ENCODE measurements at regions not wholly inside any gene's neighbourhood (a gene's known extent, or its start where the extent isn't known, plus 50 kb on each side); places are given as distances from the start of the nearest gene placed in this dataset.

- H3K9me3 Mint-ChIP-seq, result no peaks in the 10 kb centered on the region
- Histone ChIP-seq H3K27ac (ENCODE audit: low read depth in 1 of 2, low read length in 2 of 2) (no peak overlapping the region), H3K4me1 (ENCODE audit: insufficient read depth, low read length) (no peaks in the 10 kb centered on the region), H3K36me3 (ENCODE audit: insufficient read depth, low read length) (no peaks in the 10 kb centered on the region), H3K9me3 (ENCODE audit: control insufficient read depth in 1 of 2, insufficient read depth in 1 of 2, low read length in 2 of 2) (peaks cover 5% of the 10 kb centered on the region in 2 experiments), H3K4me3 (ENCODE audit: low read length) (no peak overlapping the region), H3K27me3 (ENCODE audit: control insufficient read depth in 1 of 2, insufficient read depth in 2 of 2, low read length in 2 of 2) (no peaks in the 10 kb centered on the region)
- no peak for TF ChIP-seq CTCF (IDR thresholded peaks at IDR 0.05)
- intact Hi-C loops (cut with DNase I, micrococcal nuclease), result no loop called here
- H3K4me1 Mint-ChIP-seq (ENCODE audit: low read depth), result no peaks in the 10 kb centered on the region
- no peaks in the 10 kb centered on the region for H3K36me3 Mint-ChIP-seq (ENCODE audit: low read depth)
- no peaks in the 10 kb centered on the region for H3K27me3 Mint-ChIP-seq
- H3K27ac Mint-ChIP-seq, result no peak overlapping the region
- ChIA-PET POLR2A (no interaction called here), CTCF (no interaction called here)
- no peak for ATAC-seq (ENCODE audit: poor library complexity)
- no peak for DNase-seq
- H3K4me3 Mint-ChIP-seq, result no peak overlapping the region
Measured at GRCh38 chr7:85644272-85644671, 457.4 kb upstream of the SEMA3D start.

GRCh38 chr7:85641331-85641730 lies 454.5 kb upstream of the SEMA3D start:
- Mint-ChIP-seq H3K9me3 (no peaks in the 10 kb centered on the region), H3K4me3 (no peak overlapping the region), H3K27me3 (no peaks in the 10 kb centered on the region), H3K4me1 (ENCODE audit: low read depth) (no peaks in the 10 kb centered on the region), H3K36me3 (ENCODE audit: low read depth) (no peaks in the 10 kb centered on the region), H3K27ac (no peak overlapping the region)
- Histone ChIP-seq H3K4me1 (ENCODE audit: insufficient read depth, low read length) (no peaks in the 10 kb centered on the region), H3K36me3 (ENCODE audit: insufficient read depth, low read length) (no peaks in the 10 kb centered on the region), H3K27ac (ENCODE audit: low read depth in 1 of 2, low read length in 2 of 2) (no peak overlapping the region), H3K9me3 (ENCODE audit: control insufficient read depth in 1 of 2, insufficient read depth in 1 of 2, low read length in 2 of 2) (peaks cover 0 to 5% of the 10 kb centered on the region in 2 experiments), H3K4me3 (ENCODE audit: low read length) (no peak overlapping the region), H3K27me3 (ENCODE audit: control insufficient read depth in 1 of 2, insufficient read depth in 2 of 2, low read length in 2 of 2) (no peaks in the 10 kb centered on the region)
- no peak for TF ChIP-seq CTCF (IDR thresholded peaks at IDR 0.05)
- ATAC-seq (ENCODE audit: poor library complexity) (no peak), DNase-seq (no peak)
- ChIA-PET CTCF (no interaction called here), POLR2A (no interaction called here)
- intact Hi-C loops (cut with DNase I, micrococcal nuclease), result no loop called here

GRCh38 chr7:85638394-85638793 lies 451.5 kb upstream of the SEMA3D start:
- Histone ChIP-seq H3K4me1 (ENCODE audit: insufficient read depth, low read length) (no peaks in the 10 kb centered on the region), H3K27ac (ENCODE audit: low read depth in 1 of 2, low read length in 2 of 2) (no peak overlapping the region), H3K36me3 (ENCODE audit: insufficient read depth, low read length) (no peaks in the 10 kb centered on the region), H3K27me3 (ENCODE audit: control insufficient read depth in 1 of 2, insufficient read depth in 2 of 2, low read length in 2 of 2) (no peaks in the 10 kb centered on the region), H3K4me3 (ENCODE audit: low read length) (no peak overlapping the region), H3K9me3 (ENCODE audit: control insufficient read depth in 1 of 2, insufficient read depth in 1 of 2, low read length in 2 of 2) (peaks cover 0 to 5% of the 10 kb centered on the region in 2 experiments)
- no peak for TF ChIP-seq CTCF (IDR thresholded peaks at IDR 0.05)
- Mint-ChIP-seq H3K4me3 (no peak overlapping the region), H3K27me3 (no peaks in the 10 kb centered on the region), H3K27ac (no peak overlapping the region), H3K4me1 (ENCODE audit: low read depth) (no peaks in the 10 kb centered on the region), H3K9me3 (no peaks in the 10 kb centered on the region), H3K36me3 (ENCODE audit: low read depth) (no peaks in the 10 kb centered on the region)
- CTCF ChIA-PET, result no interaction called here
- DNase-seq (no peak), ATAC-seq (ENCODE audit: poor library complexity) (no peak)
- POLR2A ChIA-PET, result no interaction called here
- intact Hi-C loops (cut with DNase I, micrococcal nuclease), result no loop called here

All from CD4-positive, alpha-beta T cell (primary cell).